DMS114 treated with DMSO at 0.1 percent for 48 hours (cell line): ENCODE measurements at regions not wholly inside any gene's neighbourhood (a gene's known extent, or its start where the extent isn't known, plus 50 kb on each side); places are given as distances from the start of the nearest gene placed in this dataset.
"Not testable (repeated sequence)": the region's sequence is repeated elsewhere in the genome, so short reads cannot be mapped to it uniquely, and the experiment has no call there.

Source experiments
- DNase-seq: peaks from one replicate; lab custom pipeline; 2025; ENCODE audit not compliant: unreplicated experiment; lab: John Stamatoyannopoulos, UW

- DNase-seq = not testable (repeated sequence)
Measured at GRCh38 chr4:82301390-82301789, 72.4 kb downstream of the HNRNPD start.

GRCh38 chr4:82293304-82293703, 80.5 kb downstream of the HNRNPD start:
- DNase-seq = no peak

GRCh38 chr4:82287720-82288119, 86.1 kb downstream of the HNRNPD start:
- no peak for DNase-seq

GRCh38 chr4:82284858-82285805, 88.7 kb downstream of the HNRNPD start:
- DNase-seq = peak; percentile 91

- no peak for DNase-seq
Measured at GRCh38 chr4:82284475-82284857, 89.3 kb downstream of the HNRNPD start.

- DNase-seq = no peak
Measured at GRCh38 chr4:82282875-82283274, 90.9 kb downstream of the HNRNPD start.

- not testable (repeated sequence) for DNase-seq
Measured at GRCh38 chr4:82279550-82279949, 94.2 kb downstream of the HNRNPD start.

- DNase-seq = no peak
Measured at GRCh38 chr4:82276332-82276640, 97.5 kb downstream of the HNRNPD start.

- DNase-seq = no peak
Measured at GRCh38 chr4:82275431-82276331, 98.1 kb downstream of the HNRNPD start.

GRCh38 chr4:82274700-82275099, 99.1 kb downstream of the HNRNPD start:
- DNase-seq = not testable (repeated sequence)

GRCh38 chr4:82272523-82272922, 101.3 kb downstream of the HNRNPD start:
- DNase-seq = not testable (repeated sequence)

- not testable (repeated sequence) for DNase-seq
Measured at GRCh38 chr4:82271915-82272480, 101.8 kb downstream of the HNRNPD start.

GRCh38 chr4:82268826-82269193, 105.0 kb downstream of the HNRNPD start:
- DNase-seq = no peak

GRCh38 chr4:82268050-82268825, 105.6 kb downstream of the HNRNPD start:
- peak; percentile 61 for DNase-seq

GRCh38 chr4:82267506-82267905, 106.3 kb downstream of the HNRNPD start:
- DNase-seq = no peak

- no peak for DNase-seq
Measured at GRCh38 chr4:82266345-82266744, 107.4 kb downstream of the HNRNPD start.

GRCh38 chr4:82261084-82261483, 112.7 kb downstream of the HNRNPD start:
- no peak for DNase-seq

GRCh38 chr4:82260632-82261031, 113.2 kb downstream of the HNRNPD start:
- no peak for DNase-seq

- DNase-seq = no peak
Measured at GRCh38 chr4:82256718-82257117, 117.1 kb downstream of the HNRNPD start.

- DNase-seq = no peak
Measured at GRCh38 chr4:82255657-82256056, 118.1 kb downstream of the HNRNPD start.
